Chondrocyte (in vitro differentiated cells): ENCODE measurements at regions not wholly inside any gene's neighbourhood (a gene's known extent, or its start where the extent isn't known, plus 50 kb on each side); places are given as distances from the start of the nearest gene placed in this dataset.
"Not testable (repeated sequence)": the region's sequence is repeated elsewhere in the genome, so short reads cannot be mapped to it uniquely, and the experiment has no call there.

ENCODE experiments used
- DNase-seq: peaks from one replicate; pipeline ENCODE4 v3.0.0; 2021; ENCODE audit warnings: mixed read lengths, low spot score
- H3K27ac Mint-ChIP-seq: one replicate; pipeline ENCODE4 v1.8.0; 2021; ENCODE audit warnings: mild to moderate bottlenecking, moderate library complexity, mixed read lengths; ENCODE audit not compliant: unreplicated experiment
- H3K27me3 Mint-ChIP-seq: 2 replicates; pipeline ENCODE4 v1.8.0; 2021; ENCODE audit warnings: low read depth, mixed read lengths
- H3K36me3 Mint-ChIP-seq: 2 replicates; pipeline ENCODE4 v1.8.0; 2021; ENCODE audit warnings: low read depth, mixed read lengths
- H3K4me1 Mint-ChIP-seq: 2 replicates; pipeline ENCODE4 v1.8.0; 2021; ENCODE audit warnings: low read depth, mild to moderate bottlenecking, mixed read lengths
- H3K4me3 Mint-ChIP-seq: one replicate; pipeline ENCODE4 v1.8.0; 2021; ENCODE audit warnings: mild to moderate bottlenecking, moderate library complexity, mixed read lengths; ENCODE audit not compliant: unreplicated experiment
- H3K9me3 Mint-ChIP-seq: 2 replicates; pipeline ENCODE4 v1.8.0; 2021; ENCODE audit warnings: low read depth, mixed read lengths

- not testable (repeated sequence) for DNase-seq, H3K27ac Mint-ChIP-seq, H3K36me3 Mint-ChIP-seq, H3K4me1 Mint-ChIP-seq, H3K9me3 Mint-ChIP-seq, H3K4me3 Mint-ChIP-seq, H3K27me3 Mint-ChIP-seq
Observed at GRCh38 chr7:76971201-76971600, 61.0 kb downstream of the SPDYE17 start.

- DNase-seq, H3K36me3 Mint-ChIP-seq, H3K9me3 Mint-ChIP-seq, H3K4me1 Mint-ChIP-seq, H3K27me3 Mint-ChIP-seq, H3K27ac Mint-ChIP-seq, H3K4me3 Mint-ChIP-seq: not testable (repeated sequence)
Observed at GRCh38 chr7:76969892-76970291, 62.3 kb downstream of the SPDYE17 start.

- not testable (repeated sequence) for H3K27me3 Mint-ChIP-seq, H3K4me1 Mint-ChIP-seq, H3K36me3 Mint-ChIP-seq, H3K9me3 Mint-ChIP-seq, H3K27ac Mint-ChIP-seq, DNase-seq, H3K4me3 Mint-ChIP-seq
Observed at GRCh38 chr7:76965731-76966548, 66.2 kb downstream of the SPDYE17 start.

DNA sequence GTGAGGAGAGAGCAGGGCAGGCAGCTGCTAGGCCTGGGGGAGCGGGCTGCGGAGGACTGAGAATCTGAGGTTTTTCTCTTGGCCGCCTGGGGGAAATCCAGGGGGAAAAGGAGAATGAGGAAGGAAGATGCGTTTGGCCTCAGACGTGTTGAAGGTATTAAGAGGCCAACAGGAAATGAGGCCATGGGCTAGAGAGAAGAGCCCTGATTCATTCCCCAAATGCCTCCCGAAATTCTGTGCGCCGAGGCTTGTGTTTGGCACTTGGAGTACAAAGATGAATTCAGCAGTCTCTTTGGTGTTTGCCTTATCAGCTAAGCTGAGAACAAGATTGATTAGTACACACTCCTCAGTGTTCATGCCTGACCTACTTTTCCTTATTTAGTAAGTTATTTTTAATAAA, 68.1 kb downstream of the SPDYE17 start:
- H3K27me3 Mint-ChIP-seq, DNase-seq, H3K9me3 Mint-ChIP-seq, H3K4me1 Mint-ChIP-seq, H3K27ac Mint-ChIP-seq, H3K36me3 Mint-ChIP-seq, H3K4me3 Mint-ChIP-seq: not testable (repeated sequence)

DNA sequence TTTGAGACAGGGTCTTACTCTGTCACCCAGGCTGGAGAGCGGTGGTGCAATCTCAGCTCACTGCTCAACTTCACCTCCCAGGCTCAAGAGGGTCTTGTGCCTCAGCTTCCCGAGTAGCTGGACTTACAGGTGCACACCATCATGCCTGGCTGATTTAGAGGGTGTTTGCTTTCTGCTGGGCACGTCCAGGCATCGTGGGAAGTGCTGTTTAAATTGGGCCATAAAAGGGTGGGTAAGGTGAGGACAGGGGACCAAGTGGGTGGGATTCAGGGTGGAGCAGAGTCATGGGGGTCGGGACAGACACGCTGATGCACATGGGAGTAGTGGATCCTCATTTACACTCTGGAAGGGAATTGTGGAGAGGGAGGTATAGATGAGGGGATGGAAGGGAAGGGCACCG, 69.1 kb downstream of the SPDYE17 start:
- H3K36me3 Mint-ChIP-seq, DNase-seq, H3K27me3 Mint-ChIP-seq, H3K4me3 Mint-ChIP-seq, H3K4me1 Mint-ChIP-seq, H3K9me3 Mint-ChIP-seq, H3K27ac Mint-ChIP-seq: not testable (repeated sequence)

DNA sequence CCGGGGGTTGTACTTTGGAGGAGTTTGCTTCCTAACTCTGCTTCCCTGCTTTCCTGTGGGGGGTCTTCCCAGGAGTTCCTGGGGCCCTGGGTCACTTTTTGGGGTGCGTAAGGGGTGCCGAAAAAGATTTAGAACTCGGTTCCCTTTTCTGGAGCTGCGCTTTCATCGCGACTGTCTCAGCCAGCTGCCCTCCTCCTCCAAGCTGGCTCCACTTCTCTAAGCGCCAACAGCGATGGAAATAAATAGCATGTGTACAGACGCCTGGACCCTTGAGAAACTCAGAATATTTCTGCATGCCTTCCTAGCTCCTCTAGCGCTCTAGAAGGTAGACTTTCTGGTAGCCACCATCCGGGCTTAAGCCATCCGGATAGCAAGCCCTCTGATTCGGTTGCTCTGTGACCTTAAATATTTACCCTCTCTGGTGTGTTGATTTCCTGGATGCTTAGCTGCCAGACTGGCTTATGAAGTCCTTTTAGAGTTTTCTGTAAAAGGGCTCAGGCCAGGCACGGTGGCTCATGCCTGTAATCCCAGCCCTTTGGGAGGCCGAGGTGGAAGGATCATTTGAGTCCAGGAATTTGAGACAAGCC, 71.7 kb downstream of the SPDYE17 start:
- H3K9me3 Mint-ChIP-seq, H3K4me1 Mint-ChIP-seq, DNase-seq, H3K27ac Mint-ChIP-seq, H3K27me3 Mint-ChIP-seq, H3K4me3 Mint-ChIP-seq, H3K36me3 Mint-ChIP-seq: not testable (repeated sequence)

- not testable (repeated sequence) for H3K4me3 Mint-ChIP-seq, H3K27me3 Mint-ChIP-seq, H3K27ac Mint-ChIP-seq, DNase-seq, H3K36me3 Mint-ChIP-seq, H3K4me1 Mint-ChIP-seq, H3K9me3 Mint-ChIP-seq
Observed at GRCh38 chr7:76959573-76960399, 72.4 kb downstream of the SPDYE17 start.

DNA sequence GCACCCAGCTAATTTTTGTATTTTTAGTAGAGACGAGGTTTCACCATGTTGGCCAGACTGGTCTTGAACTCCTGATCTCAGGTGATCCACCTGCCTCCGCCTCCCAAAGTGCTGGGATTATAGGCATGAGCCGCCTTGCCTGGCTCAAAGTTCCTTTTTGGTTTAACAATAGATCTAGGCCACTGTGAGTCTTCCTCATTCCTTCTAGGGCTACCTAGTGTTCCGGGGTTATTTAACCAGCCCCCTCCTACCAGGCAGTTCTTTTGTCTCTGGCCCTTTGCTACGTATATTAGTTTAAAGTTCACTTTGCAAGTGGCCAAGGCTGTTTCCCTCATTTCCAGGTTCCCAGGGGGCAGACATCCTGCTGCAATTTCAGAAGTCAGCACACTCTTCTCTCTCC, 75.6 kb downstream of the SPDYE17 start:
- not testable (repeated sequence) for H3K9me3 Mint-ChIP-seq

GRCh38 chr7:76955124-76955523, 77.0 kb downstream of the SPDYE17 start:
- DNase-seq, H3K4me1 Mint-ChIP-seq, H3K27me3 Mint-ChIP-seq, H3K27ac Mint-ChIP-seq, H3K36me3 Mint-ChIP-seq, H3K4me3 Mint-ChIP-seq, H3K9me3 Mint-ChIP-seq: not testable (repeated sequence)

More for the DNA sequence above, 75.6 kb downstream of the SPDYE17 start:
- not testable (repeated sequence) for H3K27me3 Mint-ChIP-seq, H3K36me3 Mint-ChIP-seq, H3K4me3 Mint-ChIP-seq, H3K27ac Mint-ChIP-seq, DNase-seq, H3K4me1 Mint-ChIP-seq

GRCh38 chr7:76944603-76945002, 87.6 kb downstream of the SPDYE17 start:
- not testable (repeated sequence) for H3K36me3 Mint-ChIP-seq, DNase-seq, H3K27me3 Mint-ChIP-seq, H3K27ac Mint-ChIP-seq, H3K9me3 Mint-ChIP-seq, H3K4me3 Mint-ChIP-seq, H3K4me1 Mint-ChIP-seq

- not testable (repeated sequence) for H3K4me1 Mint-ChIP-seq, DNase-seq, H3K36me3 Mint-ChIP-seq, H3K4me3 Mint-ChIP-seq, H3K27ac Mint-ChIP-seq, H3K9me3 Mint-ChIP-seq
- peaks cover 10% of the 10 kb centered on the region for H3K27me3 Mint-ChIP-seq
Observed at GRCh38 chr7:76941809-76942765, 90.1 kb downstream of the SPDYE17 start.

DNA sequence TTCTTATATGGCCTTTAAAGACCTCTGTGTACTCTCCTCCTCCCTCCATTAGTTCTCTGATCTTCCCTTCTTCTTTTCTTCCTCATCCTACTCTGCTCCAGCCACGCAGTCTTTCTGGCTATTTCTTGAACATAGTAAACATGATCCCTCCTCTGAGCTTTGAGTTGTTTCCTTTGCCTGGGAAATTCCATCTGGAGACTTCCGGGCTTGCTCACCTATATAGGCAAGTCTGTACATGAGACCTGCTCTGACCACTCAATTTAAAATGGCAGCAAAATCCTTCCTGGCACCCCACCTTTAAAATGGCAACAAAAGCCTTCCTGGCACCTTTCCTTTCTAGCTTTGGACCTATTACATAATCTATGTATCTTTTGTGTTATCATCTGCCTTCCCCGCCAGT, 94.4 kb downstream of the SPDYE17 start:
- not testable (repeated sequence) for H3K4me1 Mint-ChIP-seq, DNase-seq, H3K36me3 Mint-ChIP-seq, H3K9me3 Mint-ChIP-seq, H3K27ac Mint-ChIP-seq, H3K4me3 Mint-ChIP-seq
- H3K27me3 Mint-ChIP-seq = peaks cover 16% of the 10 kb centered on the region
